ENCODE measurements at regions not wholly inside any gene's neighbourhood (a gene's known extent, or its start where the extent isn't known, plus 50 kb on each side); places are given as distances from the start of the nearest gene placed in this dataset.
"Not testable (repeated sequence)": the region's sequence is repeated elsewhere in the genome, so short reads cannot be mapped to it uniquely, and the experiment has no call there.

DNA sequence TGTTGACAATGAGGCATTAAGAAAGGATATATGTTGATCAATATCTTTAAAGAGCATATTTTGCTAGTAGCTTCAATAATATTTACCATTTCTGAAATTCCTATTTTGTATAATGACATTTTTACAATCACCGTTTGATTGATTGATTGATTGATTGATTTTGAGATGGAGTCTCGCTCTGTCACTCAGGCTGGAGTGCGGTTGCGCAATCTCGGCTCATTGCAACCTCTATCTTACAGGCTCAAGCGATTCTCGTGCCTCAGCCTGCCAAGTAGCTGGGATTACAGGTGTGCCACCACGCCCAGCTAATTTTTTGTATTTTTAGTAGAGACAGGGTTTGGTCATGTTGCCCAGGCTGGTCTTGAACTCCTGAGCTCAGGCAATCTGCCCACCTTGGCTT lies 150.9 kb upstream of the TEX13D start:
- not testable (repeated sequence) for DNase-seq (ENCODE audit: low read depth)

DNA sequence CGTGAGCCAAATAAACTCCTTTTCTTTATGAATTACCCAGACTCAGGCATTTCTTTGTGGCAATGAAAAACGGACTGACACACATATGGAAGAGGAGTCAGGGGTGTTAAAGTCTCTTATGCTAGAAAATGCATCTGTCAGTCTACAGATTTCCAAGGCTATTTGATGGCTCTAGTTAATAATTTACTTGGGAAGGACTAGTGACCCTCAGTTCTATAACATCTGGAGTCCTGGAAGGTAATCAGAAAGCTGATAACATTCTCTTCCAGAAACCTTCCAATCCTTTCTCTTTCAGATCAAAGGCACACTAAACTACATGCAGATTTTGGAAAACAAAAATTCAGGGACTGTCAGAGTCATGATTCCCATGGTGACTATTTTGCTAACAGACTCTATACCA lies 142.0 kb upstream of the TEX13D start:
- TF ChIP-seq, protein P1, sequence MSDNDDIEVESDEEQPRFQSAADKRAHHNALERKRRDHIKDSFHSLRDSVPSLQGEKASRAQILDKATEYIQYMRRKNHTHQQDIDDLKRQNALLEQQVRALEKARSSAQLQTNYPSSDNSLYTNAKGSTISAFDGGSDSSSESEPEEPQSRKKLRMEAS (IDR thresholded peaks at IDR 0.05; ENCODE audit: low read depth, low read length), result no peak
- TF ChIP-seq, protein P2, sequence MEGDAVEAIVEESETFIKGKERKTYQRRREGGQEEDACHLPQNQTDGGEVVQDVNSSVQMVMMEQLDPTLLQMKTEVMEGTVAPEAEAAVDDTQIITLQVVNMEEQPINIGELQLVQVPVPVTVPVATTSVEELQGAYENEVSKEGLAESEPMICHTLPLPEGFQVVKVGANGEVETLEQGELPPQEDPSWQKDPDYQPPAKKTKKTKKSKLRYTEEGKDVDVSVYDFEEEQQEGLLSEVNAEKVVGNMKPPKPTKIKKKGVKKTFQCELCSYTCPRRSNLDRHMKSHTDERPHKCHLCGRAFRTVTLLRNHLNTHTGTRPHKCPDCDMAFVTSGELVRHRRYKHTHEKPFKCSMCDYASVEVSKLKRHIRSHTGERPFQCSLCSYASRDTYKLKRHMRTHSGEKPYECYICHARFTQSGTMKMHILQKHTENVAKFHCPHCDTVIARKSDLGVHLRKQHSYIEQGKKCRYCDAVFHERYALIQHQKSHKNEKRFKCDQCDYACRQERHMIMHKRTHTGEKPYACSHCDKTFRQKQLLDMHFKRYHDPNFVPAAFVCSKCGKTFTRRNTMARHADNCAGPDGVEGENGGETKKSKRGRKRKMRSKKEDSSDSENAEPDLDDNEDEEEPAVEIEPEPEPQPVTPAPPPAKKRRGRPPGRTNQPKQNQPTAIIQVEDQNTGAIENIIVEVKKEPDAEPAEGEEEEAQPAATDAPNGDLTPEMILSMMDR (IDR thresholded peaks at IDR 0.05; ENCODE audit: low read depth, low read length), result no peak
- TF ChIP-seq MYC (IDR thresholded peaks at IDR 0.05; ENCODE audit: low read depth, low read length) (no peak), POLR2A (IDR thresholded peaks at IDR 0.05; ENCODE audit: extremely low read depth, insufficient read length) (no peak)
- no peak for DNase-seq (ENCODE audit: low read depth)
- H3K4me3 ChIP-seq (ENCODE audit: low read depth, low read length), result no peak overlapping the region

More for the DNA sequence above, 150.9 kb upstream of the TEX13D start:
- H3K4me3 ChIP-seq (ENCODE audit: low read depth, low read length), result not testable (repeated sequence)

DNA sequence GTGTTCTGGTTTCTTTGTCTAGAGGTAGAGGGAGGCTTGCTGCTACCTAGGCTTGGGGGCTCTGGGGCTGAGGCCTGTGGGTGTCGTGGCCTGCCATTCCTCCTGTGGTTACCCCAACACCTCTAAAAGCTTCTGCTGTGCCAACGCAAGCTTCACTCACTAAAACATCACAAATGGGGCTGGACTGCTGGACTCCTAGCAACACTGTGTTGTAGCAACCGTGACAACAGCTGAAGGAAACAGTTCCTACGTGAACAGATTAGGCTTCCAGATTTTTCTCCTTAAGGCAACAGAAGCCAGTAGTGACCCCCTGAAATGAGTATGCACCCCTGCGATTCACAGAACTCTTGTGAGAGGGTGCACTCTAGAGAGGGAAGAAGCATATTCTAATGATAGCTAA lies 138.3 kb upstream of the TEX13D start:
- no peak for DNase-seq (ENCODE audit: low read depth)
- TF ChIP-seq, protein P1 (IDR thresholded peaks at IDR 0.05; ENCODE audit: low read depth, low read length), result no peak
- TF ChIP-seq, protein P2 (IDR thresholded peaks at IDR 0.05; ENCODE audit: low read depth, low read length), result no peak
- TF ChIP-seq POLR2A (IDR thresholded peaks at IDR 0.05; ENCODE audit: extremely low read depth, insufficient read length) (no peak), MYC (IDR thresholded peaks at IDR 0.05; ENCODE audit: low read depth, low read length) (no peak)

DNA sequence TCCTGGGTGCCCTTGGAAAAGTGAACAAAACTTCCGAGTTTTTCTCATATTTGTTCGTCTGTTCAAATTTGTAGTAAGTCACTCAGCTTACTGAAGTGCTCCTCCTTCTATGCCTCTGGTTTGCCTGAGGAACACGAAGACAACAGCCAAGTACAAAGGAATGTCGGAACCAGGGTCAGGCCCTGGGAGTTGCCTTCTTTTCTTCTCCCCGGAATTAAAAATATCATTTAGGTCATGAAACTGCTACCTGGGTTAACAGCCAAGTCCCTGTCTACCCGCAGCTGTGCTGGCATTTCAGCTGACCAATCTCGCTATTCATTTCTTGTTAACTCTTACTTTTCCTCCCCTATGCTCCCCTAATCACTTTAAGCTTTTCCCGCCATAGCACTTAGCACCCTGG lies 137.6 kb upstream of the TEX13D start:
- TF ChIP-seq, protein P2 (IDR thresholded peaks at IDR 0.05; ENCODE audit: low read depth, low read length), result no peak
- TF ChIP-seq POLR2A (IDR thresholded peaks at IDR 0.05; ENCODE audit: extremely low read depth, insufficient read length), result no peak
- TF ChIP-seq, protein P1 (IDR thresholded peaks at IDR 0.05; ENCODE audit: low read depth, low read length), result no peak

More for the DNA sequence above, 138.3 kb upstream of the TEX13D start:
- no peak overlapping the region for H3K4me3 ChIP-seq (ENCODE audit: low read depth, low read length)

DNA sequence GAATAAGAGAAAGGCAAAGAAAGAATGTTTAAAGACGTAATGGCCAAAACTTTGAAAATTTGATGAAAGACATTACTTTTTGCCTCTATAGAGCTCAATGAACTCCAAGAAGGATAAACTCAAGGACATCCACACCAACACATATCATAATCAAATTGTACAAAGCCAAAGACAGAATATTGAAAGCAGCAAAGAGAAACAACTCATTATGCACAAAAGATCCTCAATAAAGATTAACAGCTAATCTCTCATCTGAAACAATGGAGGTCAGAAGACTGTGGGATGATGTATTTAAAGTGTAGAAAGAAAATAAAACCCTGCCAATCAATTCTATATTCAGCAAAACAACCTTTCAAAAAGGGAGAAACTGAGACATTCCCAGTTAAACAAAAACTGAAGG lies 129.1 kb upstream of the TEX13D start:
- TF ChIP-seq, protein P2 (IDR thresholded peaks at IDR 0.05; ENCODE audit: low read depth, low read length), result no peak
- no peak for TF ChIP-seq MYC (IDR thresholded peaks at IDR 0.05; ENCODE audit: low read depth, low read length)
- TF ChIP-seq, protein P1 (IDR thresholded peaks at IDR 0.05; ENCODE audit: low read depth, low read length), result no peak
- TF ChIP-seq POLR2A (IDR thresholded peaks at IDR 0.05; ENCODE audit: extremely low read depth, insufficient read length), result no peak
- no peak for DNase-seq (ENCODE audit: low read depth)
- no peak overlapping the region for H3K4me3 ChIP-seq (ENCODE audit: low read depth, low read length)

More for the DNA sequence above, 137.6 kb upstream of the TEX13D start:
- no peak for DNase-seq (ENCODE audit: low read depth)
- no peak overlapping the region for H3K4me3 ChIP-seq (ENCODE audit: low read depth, low read length)

DNA sequence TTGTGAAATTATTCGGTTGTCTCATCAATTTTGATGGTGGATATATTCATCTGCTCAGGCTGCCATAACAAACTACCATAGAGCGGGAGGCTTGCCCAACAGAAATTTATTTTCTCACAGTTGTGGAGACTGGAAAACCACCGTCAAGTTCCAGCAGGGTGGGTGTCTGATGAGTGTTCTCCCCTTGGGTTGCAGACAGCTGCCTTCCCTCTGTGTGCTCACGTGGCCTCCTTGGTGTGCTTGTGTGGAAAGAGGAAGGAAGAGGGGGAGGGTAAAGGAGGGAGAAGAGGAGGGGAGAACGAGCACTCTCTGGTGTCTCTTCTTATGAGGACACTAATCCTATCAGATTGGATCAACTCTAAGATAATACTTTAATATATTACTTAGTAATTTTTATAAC lies 123.8 kb upstream of the TEX13D start:
- no peak overlapping the region for H3K4me3 ChIP-seq (ENCODE audit: low read depth, low read length)
- peak; percentile 88 for DNase-seq (ENCODE audit: low read depth)
- peak; percentile 70 for TF ChIP-seq MYC (IDR thresholded peaks at IDR 0.05; ENCODE audit: low read depth, low read length)
- TF ChIP-seq, protein P1 (IDR thresholded peaks at IDR 0.05; ENCODE audit: low read depth, low read length), result peak; percentile 87
- TF ChIP-seq, protein P2 (IDR thresholded peaks at IDR 0.05; ENCODE audit: low read depth, low read length), result no peak
